GM12874 (cell line): ENCODE measurements at regions not wholly inside any gene's neighbourhood (a gene's known extent, or its start where the extent isn't known, plus 50 kb on each side); places are given as distances from the start of the nearest gene placed in this dataset.

Experiments
- TF ChIP-seq, protein P1 (sequence below): IDR thresholded peaks from 2 replicates; pipeline ENCODE4 v1.5.1; 2011; ENCODE audit warnings: low read depth, mild to moderate bottlenecking, control low read depth, low read length, moderate library complexity; ENCODE audit not compliant: insufficient read depth

DNA sequence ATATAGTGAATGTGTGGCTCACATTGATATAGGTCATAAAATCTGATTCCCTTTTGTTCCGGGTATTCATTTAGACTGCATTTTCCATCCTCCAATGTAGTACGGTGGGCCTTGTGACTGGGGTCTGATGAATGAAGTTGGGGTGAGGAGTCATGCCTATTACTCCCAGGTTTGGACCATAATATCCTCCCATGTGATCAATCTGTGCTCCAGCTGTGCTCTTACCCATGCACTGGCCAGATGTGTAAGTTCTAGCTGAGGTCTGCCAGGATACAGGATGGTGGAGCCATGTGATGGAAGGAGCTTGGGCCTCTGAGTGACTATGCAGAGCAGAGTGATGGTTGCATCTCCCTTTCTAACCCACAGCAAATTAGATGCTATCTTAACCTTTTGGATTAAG lies 1034.0 kb upstream of the TMEM132C start:
- TF ChIP-seq, protein P1, sequence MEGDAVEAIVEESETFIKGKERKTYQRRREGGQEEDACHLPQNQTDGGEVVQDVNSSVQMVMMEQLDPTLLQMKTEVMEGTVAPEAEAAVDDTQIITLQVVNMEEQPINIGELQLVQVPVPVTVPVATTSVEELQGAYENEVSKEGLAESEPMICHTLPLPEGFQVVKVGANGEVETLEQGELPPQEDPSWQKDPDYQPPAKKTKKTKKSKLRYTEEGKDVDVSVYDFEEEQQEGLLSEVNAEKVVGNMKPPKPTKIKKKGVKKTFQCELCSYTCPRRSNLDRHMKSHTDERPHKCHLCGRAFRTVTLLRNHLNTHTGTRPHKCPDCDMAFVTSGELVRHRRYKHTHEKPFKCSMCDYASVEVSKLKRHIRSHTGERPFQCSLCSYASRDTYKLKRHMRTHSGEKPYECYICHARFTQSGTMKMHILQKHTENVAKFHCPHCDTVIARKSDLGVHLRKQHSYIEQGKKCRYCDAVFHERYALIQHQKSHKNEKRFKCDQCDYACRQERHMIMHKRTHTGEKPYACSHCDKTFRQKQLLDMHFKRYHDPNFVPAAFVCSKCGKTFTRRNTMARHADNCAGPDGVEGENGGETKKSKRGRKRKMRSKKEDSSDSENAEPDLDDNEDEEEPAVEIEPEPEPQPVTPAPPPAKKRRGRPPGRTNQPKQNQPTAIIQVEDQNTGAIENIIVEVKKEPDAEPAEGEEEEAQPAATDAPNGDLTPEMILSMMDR = no peak

DNA sequence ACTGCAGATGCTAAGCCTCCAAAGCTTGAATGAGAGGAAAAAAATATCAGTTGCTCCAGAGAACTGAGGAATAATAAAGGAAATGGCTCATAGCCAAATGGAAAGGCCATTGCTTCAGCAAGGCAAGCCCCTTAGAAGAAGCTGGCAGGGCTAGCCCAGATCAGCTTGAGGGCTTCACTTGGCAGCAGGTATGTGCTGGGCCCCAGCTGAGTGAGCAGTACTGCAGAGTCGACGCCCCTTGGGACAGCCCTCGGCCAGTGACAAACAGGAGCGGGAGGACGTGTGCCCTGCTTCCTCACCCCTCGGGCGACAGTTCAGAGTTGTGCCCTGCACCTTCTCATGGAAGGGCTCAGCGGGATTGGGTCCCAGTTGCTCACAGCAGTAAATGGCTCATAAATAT lies 1031.2 kb upstream of the TMEM132C start:
- TF ChIP-seq, protein P1 = no peak

DNA sequence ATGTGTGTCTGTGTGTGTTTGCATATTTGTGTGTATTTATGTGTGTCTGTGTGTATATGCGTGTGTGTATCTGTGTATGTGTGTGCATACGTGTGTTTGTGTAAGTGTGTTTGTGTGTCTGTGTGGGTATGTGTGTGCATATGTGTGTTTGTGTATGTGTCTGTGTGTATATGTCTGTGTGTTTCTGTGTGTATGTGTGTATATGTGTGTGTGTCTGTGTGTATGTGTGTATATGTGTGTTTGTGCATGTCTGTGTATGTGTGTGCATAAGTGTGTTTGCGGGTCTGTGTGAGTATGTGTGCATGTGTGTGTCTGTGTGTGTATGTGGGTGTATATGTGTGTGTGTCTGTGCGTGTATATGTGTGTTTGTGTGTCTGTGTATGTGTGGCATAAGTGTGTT lies 1030.5 kb upstream of the TMEM132C start:
- TF ChIP-seq, protein P1 = no peak

DNA sequence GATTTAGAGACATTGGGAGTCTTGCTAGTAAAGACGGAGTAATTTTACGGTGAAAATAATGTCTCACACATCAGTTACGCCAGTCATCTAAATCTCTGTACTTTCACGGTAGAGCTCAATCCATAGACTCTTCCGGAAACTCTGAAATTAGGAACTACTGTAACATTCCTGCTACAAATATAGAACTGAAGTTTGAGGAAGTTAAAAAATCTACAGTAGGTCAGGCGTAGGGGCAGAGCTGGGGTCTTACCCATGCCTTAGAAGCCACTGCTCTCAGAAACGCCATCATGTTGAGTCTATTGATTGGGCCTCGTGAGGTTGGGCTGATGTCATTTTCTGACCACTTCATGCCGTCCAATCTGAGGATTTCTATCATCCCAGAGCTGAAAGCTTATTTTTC lies 1029.8 kb upstream of the TMEM132C start:
- TF ChIP-seq, protein P1 = no peak

DNA sequence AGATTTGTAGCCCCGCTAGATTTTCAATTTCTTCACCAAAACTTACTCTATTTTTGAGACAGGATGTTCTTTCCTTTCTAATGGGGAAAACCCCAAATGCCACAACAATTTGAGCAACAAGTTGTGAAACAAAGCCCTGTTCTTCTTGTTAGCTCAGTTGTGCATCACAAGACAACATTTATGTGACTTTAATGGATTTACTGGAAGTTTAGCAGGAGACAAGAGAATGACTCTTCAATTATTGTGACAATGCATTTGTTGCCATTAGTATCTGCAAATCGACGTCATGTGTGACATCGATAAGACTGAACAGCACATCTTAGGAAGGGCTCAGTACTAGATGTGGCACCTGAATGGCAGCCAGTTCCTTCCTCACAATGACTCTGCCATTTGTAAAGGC lies 1028.9 kb upstream of the TMEM132C start:
- TF ChIP-seq, protein P1 = no peak

DNA sequence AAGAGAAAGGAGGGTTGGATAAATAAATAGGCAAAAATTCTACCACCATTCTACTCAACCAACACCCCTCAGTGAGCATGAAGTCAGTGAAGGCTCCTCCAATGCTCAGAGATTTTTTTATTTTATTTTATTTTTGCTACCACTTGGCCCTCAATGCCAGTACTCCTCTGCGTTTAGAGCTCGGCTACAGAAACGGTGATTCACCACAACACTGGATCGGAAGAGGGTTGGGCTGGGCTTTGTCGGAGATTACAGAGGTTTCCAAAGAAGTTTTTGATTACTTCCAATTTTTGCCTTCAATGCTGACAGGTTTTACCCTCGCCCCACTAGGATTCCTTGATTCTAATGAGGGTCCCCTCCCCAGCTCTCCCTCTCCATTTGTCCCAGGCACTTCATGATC lies 1027.2 kb upstream of the TMEM132C start:
- TF ChIP-seq, protein P1 = no peak

DNA sequence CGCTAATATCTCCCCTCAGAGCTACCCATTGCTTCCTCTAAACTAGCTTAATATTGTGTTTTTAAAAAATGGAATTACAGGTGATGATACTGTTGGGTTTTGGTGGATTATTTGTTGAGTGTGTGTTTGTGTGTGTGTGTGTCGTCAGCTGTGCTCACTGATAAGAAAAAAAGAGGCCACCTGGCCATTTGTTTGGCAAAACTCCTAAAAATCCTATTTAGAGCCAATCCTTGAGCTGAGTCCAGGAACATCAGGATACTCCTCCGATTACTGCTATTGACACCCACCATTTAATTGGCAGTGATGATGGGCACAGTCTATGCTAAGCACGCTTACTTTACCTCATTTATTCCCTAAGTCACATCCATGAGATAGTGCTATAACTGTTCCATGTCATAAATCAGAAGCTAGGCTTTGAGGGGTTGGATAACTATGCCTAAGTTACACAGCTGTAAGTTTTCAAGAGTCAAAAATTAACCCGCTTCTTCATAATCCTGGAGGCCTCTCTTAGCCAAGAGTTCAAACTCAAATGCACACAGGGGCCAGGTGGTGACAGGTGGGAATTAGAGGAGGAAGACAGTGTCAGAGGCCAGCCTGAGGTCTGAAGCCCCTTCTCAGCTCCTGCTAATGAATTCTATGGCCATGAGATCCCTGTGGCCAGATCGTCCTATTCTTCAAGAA lies 1026.6 kb upstream of the TMEM132C start:
- TF ChIP-seq, protein P1 = no peak
